ENCODE measurements at regions not wholly inside any gene's neighbourhood (a gene's known extent, or its start where the extent isn't known, plus 50 kb on each side); places are given as distances from the start of the nearest gene placed in this dataset.

GRCh38 chr7:81410471-81411117 lies 359.3 kb downstream of the HGF start (continued):
- TF ChIP-seq AR (CRISPR knock-in tag; IDR thresholded peaks at IDR 0.05) (no peak), ZNF512 (CRISPR knock-in tag; IDR thresholded peaks at IDR 0.05; ENCODE audit: borderline replicate concordance) (no peak), ARID4B (CRISPR knock-in tag; IDR thresholded peaks at IDR 0.05; ENCODE audit: borderline replicate concordance) (no peak), HMGA2 (CRISPR knock-in tag; IDR thresholded peaks at IDR 0.05) (no peak), ZNF121 (CRISPR knock-in tag; IDR thresholded peaks at IDR 0.05) (no peak), ZNF138 (CRISPR knock-in tag; conservative IDR thresholded peaks at IDR 0.05) (no peak), ATF2 (CRISPR knock-in tag; IDR thresholded peaks at IDR 0.05; ENCODE audit: borderline replicate concordance, low read depth) (no peak)

- CTCF ChIA-PET, result no interaction called here
- peaks cover 24% of the 10 kb centered on the region for H3K9me3 Mint-ChIP-seq
- no peaks in the 10 kb centered on the region; the same call in 1 of the 2 replicates for H3K27me3 Mint-ChIP-seq (ENCODE audit: low read depth)
- peaks cover 17% of the 10 kb centered on the region for H3K36me3 Mint-ChIP-seq
- DNase-seq (ENCODE audit: low spot score), result no peak
- no peak overlapping the region for H3K27ac Mint-ChIP-seq
- peaks cover 20% of the 10 kb centered on the region for H3K4me1 Mint-ChIP-seq
- POLR2A ChIA-PET, result no interaction called here
- no peak for ATAC-seq
- no peak overlapping the region for H3K4me3 Mint-ChIP-seq
- TF ChIP-seq PRDM15 (CRISPR knock-in tag; IDR thresholded peaks at IDR 0.05) (no peak), IRF1 (CRISPR knock-in tag; IDR thresholded peaks at IDR 0.05) (no peak), TP53 (CRISPR knock-in tag; IDR thresholded peaks at IDR 0.05) (no peak), ZBTB43 (CRISPR knock-in tag; IDR thresholded peaks at IDR 0.05) (no peak), ATF2 (CRISPR knock-in tag; IDR thresholded peaks at IDR 0.05; ENCODE audit: borderline replicate concordance, low read depth) (no peak), FOXK1 (CRISPR knock-in tag; IDR thresholded peaks at IDR 0.05) (no peak), OVOL2 (CRISPR knock-in tag; IDR thresholded peaks at IDR 0.05; ENCODE audit: borderline replicate concordance) (no peak)
Observed at GRCh38 chr7:81408728-81409127, 361.1 kb downstream of the HGF start.
